Thymus (tissue), 11 donors: ENCODE measurements at regions not wholly inside any gene's neighbourhood (a gene's known extent, or its start where the extent isn't known, plus 50 kb on each side); places are given as distances from the start of the nearest gene placed in this dataset.

Source experiments
- DNase-seq, 9 donors: peaks; one replicate each; pipeline ENCODE4 v3.0.0-alpha.2; 2013; ENCODE audit warnings: low spot score in 9 of 9, low read depth in 6 of 9, missing footprints in 1 of 9
- H3K27ac ChIP-seq, 2 donors: one replicate each; pipeline ENCODE4 v1.5.1; 2013; ENCODE audit warnings: control low read depth in 1 of 2, low read depth in 1 of 2, low read length in 1 of 2, mild to moderate bottlenecking in 1 of 2, moderate library complexity in 1 of 2
- H3K27me3 ChIP-seq, 2 donors: one replicate each; pipeline ENCODE4 v1.5.1; 2013; ENCODE audit warnings: low read length in 1 of 2; ENCODE audit not compliant: control insufficient read depth in 2 of 2, insufficient read depth in 1 of 2
- H3K36me3 ChIP-seq, 2 donors: one replicate each; pipeline ENCODE4 v1.5.1; 2013; ENCODE audit warnings: low read length in 1 of 2, mild to moderate bottlenecking in 1 of 2, moderate library complexity in 1 of 2; ENCODE audit not compliant: control insufficient read depth in 2 of 2, insufficient read depth in 2 of 2
- H3K4me1 ChIP-seq, 2 donors: one replicate each; pipeline ENCODE4 v1.5.1; 2013; ENCODE audit warnings: low read length in 2 of 2; ENCODE audit not compliant: control insufficient read depth in 2 of 2, insufficient read depth in 2 of 2
- H3K4me3 ChIP-seq, 2 donors: one replicate each; pipeline ENCODE4 v1.5.1; 2013; ENCODE audit warnings: low read length in 2 of 2, control low read depth in 1 of 2, mild to moderate bottlenecking in 1 of 2
- H3K9me3 ChIP-seq, 2 donors: one replicate each; pipeline ENCODE4 v1.5.1; 2013; ENCODE audit warnings: low read length in 1 of 2, mild to moderate bottlenecking in 1 of 2; ENCODE audit not compliant: control insufficient read depth in 2 of 2, insufficient read depth in 1 of 2
- WGBS: extraction: QIAGEN DNeasy Blood & Tissue Kit; methylation state at CpG from one replicate; pipeline ENCODE4 v1.1.7; 2013; 5-methylcytosine and 5-hydroxymethylcytosine counted together
- donor health status: healthy.

- H3K27ac ChIP-seq: no peak overlapping the region
- DNase-seq: no peak
- H3K9me3 ChIP-seq: no peaks in the 10 kb centered on the region
- H3K4me3 ChIP-seq: no peak overlapping the region
- WGBS: 89% methylated on average over 6 of the region's 6 CpGs
- no peaks in the 10 kb centered on the region for H3K36me3 ChIP-seq
- H3K4me1 ChIP-seq: no peaks in the 10 kb centered on the region
- no peaks in the 10 kb centered on the region for H3K27me3 ChIP-seq
Measured at GRCh38 chr6:6376845-6377244, 56.4 kb upstream of the F13A1 start.

- Histone ChIP-seq H3K36me3 (no peaks in the 10 kb centered on the region), H3K4me3 (no peak overlapping the region), H3K9me3 (no peaks in the 10 kb centered on the region), H3K4me1 (no peaks in the 10 kb centered on the region), H3K27me3 (no peaks in the 10 kb centered on the region), H3K27ac (no peak overlapping the region)
- no peak for DNase-seq
- 93% methylated on average over 6 of the region's 6 CpGs for WGBS
Measured at GRCh38 chr6:6377621-6378020, 57.2 kb upstream of the F13A1 start.

GRCh38 chr6:6379573-6379972, 59.1 kb upstream of the F13A1 start:
- 93% methylated on average over 5 of the region's 5 CpGs for WGBS
- Histone ChIP-seq H3K4me1 (peaks cover 0 to 9% of the 10 kb centered on the region in 2 donors), H3K27ac (no peak overlapping the region), H3K9me3 (no peaks in the 10 kb centered on the region), H3K27me3 (no peaks in the 10 kb centered on the region), H3K4me3 (no peak overlapping the region), H3K36me3 (no peaks in the 10 kb centered on the region)
- DNase-seq: no peak

- peak in 4 of 9 donors; percentile 19 to 60 (median 44) for DNase-seq
- H3K9me3 ChIP-seq: no peaks in the 10 kb centered on the region
- 89% methylated on average over 7 of the region's 7 CpGs for WGBS
- H3K4me1 ChIP-seq: peaks cover 0 to 12% of the 10 kb centered on the region in 2 donors
- no peaks in the 10 kb centered on the region for H3K27me3 ChIP-seq
- H3K36me3 ChIP-seq: no peaks in the 10 kb centered on the region
- H3K27ac ChIP-seq: peak overlapping the region in 1 of 2 donors; percentile 44
- no peak overlapping the region for H3K4me3 ChIP-seq
Measured at GRCh38 chr6:6384520-6384919, 64.1 kb upstream of the F13A1 start.

GRCh38 chr6:6386010-6386409, 65.5 kb upstream of the F13A1 start:
- WGBS: 37% methylated on average over 4 of the region's 4 CpGs
- no peak for DNase-seq
- Histone ChIP-seq H3K9me3 (no peaks in the 10 kb centered on the region), H3K4me1 (peaks cover 0 to 12% of the 10 kb centered on the region in 2 donors), H3K36me3 (no peaks in the 10 kb centered on the region), H3K4me3 (no peak overlapping the region), H3K27ac (no peak overlapping the region), H3K27me3 (no peaks in the 10 kb centered on the region)

- WGBS: 81% methylated on average over 7 of the region's 7 CpGs
- Histone ChIP-seq H3K27me3 (peaks cover 0 to 2% of the 10 kb centered on the region in 2 donors), H3K36me3 (no peaks in the 10 kb centered on the region), H3K27ac (no peak overlapping the region), H3K4me3 (no peak overlapping the region), H3K4me1 (peaks cover 0 to 2% of the 10 kb centered on the region in 2 donors), H3K9me3 (no peaks in the 10 kb centered on the region)
- DNase-seq: no peak
Measured at GRCh38 chr6:6390849-6391602, 70.6 kb upstream of the F13A1 start.

GRCh38 chr6:6392214-6393068, 72.0 kb upstream of the F13A1 start:
- 90% methylated on average over 7 of the region's 7 CpGs for WGBS
- no peaks in the 10 kb centered on the region for H3K9me3 ChIP-seq
- no peak overlapping the region for H3K27ac ChIP-seq
- H3K4me1 ChIP-seq: no peaks in the 10 kb centered on the region
- H3K27me3 ChIP-seq: peaks cover 0 to 2% of the 10 kb centered on the region in 2 donors
- DNase-seq: no peak
- H3K4me3 ChIP-seq: no peak overlapping the region
- no peaks in the 10 kb centered on the region for H3K36me3 ChIP-seq

- Histone ChIP-seq H3K27me3 (peaks cover 0 to 2% of the 10 kb centered on the region in 2 donors), H3K36me3 (no peaks in the 10 kb centered on the region), H3K9me3 (no peaks in the 10 kb centered on the region), H3K4me3 (no peak overlapping the region), H3K27ac (no peak overlapping the region), H3K4me1 (no peaks in the 10 kb centered on the region)
- WGBS: 87% methylated on average over 6 of the region's 6 CpGs
- DNase-seq: no peak
Measured at GRCh38 chr6:6393069-6393529, 72.6 kb upstream of the F13A1 start.

- Histone ChIP-seq H3K4me1 (no peaks in the 10 kb centered on the region), H3K36me3 (no peaks in the 10 kb centered on the region), H3K9me3 (no peaks in the 10 kb centered on the region), H3K4me3 (no peak overlapping the region), H3K27ac (no peak overlapping the region), H3K27me3 (peaks cover 0 to 2% of the 10 kb centered on the region in 2 donors)
- 83% methylated on average over 5 of the region's 5 CpGs for WGBS
- DNase-seq: no peak
Measured at GRCh38 chr6:6395581-6396197, 75.2 kb upstream of the F13A1 start.
